ENCODE measurements at regions not wholly inside any gene's neighbourhood (a gene's known extent, or its start where the extent isn't known, plus 50 kb on each side); places are given as distances from the start of the nearest gene placed in this dataset.

DNA sequence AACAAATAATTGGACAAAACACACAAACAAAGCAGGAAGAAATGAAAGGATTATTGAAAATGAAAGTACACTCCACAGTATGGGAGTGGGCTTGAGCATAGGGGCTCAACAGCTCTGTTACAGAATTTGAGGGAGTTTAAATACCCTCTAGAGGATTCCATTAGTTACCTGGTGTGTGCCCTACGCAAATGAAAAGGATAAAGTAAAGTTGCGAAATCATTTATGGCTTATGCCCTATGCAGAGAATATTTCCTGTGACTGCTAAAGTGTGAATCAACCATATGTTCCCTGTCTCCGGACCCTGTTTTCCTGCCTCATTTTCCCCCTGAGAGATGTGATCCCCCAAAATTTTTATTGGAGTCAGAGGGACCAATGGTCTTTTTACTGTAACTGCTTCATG is 634.6 kb upstream of the CNTNAP2 start:
- Histone ChIP-seq H3K4me3 (no peak overlapping the region), H3K4me1 (replicated peaks in 1 of 2) (no peaks in the 10 kb centered on the region), H3K36me3 (replicated peaks in 1 of 2) (no peaks in the 10 kb centered on the region), H3K27ac (no peak overlapping the region), H3K9me3 (replicated peaks in 1 of 3) (no peaks in the 10 kb centered on the region), H3K27me3 (no peaks in the 10 kb centered on the region)
- 73 to 90% (median 80%) methylated on average over 3 of the region's 3 CpGs for WGBS, 4 donors
- intact Hi-C loops (cut with DNase I) = no loop called here
- TF ChIP-seq POLR2A (IDR thresholded peaks at IDR 0.05) = no peak
- TF ChIP-seq, protein P1, sequence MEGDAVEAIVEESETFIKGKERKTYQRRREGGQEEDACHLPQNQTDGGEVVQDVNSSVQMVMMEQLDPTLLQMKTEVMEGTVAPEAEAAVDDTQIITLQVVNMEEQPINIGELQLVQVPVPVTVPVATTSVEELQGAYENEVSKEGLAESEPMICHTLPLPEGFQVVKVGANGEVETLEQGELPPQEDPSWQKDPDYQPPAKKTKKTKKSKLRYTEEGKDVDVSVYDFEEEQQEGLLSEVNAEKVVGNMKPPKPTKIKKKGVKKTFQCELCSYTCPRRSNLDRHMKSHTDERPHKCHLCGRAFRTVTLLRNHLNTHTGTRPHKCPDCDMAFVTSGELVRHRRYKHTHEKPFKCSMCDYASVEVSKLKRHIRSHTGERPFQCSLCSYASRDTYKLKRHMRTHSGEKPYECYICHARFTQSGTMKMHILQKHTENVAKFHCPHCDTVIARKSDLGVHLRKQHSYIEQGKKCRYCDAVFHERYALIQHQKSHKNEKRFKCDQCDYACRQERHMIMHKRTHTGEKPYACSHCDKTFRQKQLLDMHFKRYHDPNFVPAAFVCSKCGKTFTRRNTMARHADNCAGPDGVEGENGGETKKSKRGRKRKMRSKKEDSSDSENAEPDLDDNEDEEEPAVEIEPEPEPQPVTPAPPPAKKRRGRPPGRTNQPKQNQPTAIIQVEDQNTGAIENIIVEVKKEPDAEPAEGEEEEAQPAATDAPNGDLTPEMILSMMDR (IDR thresholded peaks at IDR 0.05) = no peak
- no peak for DNase-seq

DNA sequence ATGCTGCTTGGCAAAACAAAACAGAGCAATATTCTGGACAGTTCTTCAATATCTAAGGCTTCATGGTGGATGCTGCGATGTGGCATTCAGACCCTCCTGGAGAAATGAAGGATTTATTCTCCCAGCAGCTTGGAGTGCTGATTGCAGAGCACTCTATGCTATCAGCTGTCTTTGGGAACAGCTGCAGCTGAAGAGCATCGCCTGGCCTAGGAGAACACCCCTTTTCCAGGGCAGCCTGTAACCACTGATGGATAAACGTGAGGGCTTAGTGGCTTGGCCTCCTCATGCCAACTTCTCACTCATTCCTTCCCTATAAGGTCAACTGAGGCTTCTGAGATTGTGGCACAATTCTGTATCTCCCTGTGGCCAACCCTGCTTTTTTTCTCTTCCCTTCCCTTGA is 638.1 kb upstream of the CNTNAP2 start:
- Histone ChIP-seq H3K4me3 (no peak overlapping the region), H3K4me1 (replicated peaks in 1 of 2) (no peaks in the 10 kb centered on the region), H3K36me3 (replicated peaks in 1 of 2) (no peaks in the 10 kb centered on the region), H3K27me3 (no peaks in the 10 kb centered on the region), H3K27ac (no peak overlapping the region), H3K9me3 (replicated peaks in 1 of 3) (no peaks in the 10 kb centered on the region)
- 54 to 73% (median 69%) methylated on average over 2 to 3 of the region's 3 CpGs for whole genome bisulfite sequencing, 4 donors
- no peak for TF ChIP-seq POLR2A (IDR thresholded peaks at IDR 0.05)
- TF ChIP-seq, protein P1 (IDR thresholded peaks at IDR 0.05) = no peak
- DNase-seq = no peak
- intact Hi-C loops (cut with DNase I) = no loop called here

DNA sequence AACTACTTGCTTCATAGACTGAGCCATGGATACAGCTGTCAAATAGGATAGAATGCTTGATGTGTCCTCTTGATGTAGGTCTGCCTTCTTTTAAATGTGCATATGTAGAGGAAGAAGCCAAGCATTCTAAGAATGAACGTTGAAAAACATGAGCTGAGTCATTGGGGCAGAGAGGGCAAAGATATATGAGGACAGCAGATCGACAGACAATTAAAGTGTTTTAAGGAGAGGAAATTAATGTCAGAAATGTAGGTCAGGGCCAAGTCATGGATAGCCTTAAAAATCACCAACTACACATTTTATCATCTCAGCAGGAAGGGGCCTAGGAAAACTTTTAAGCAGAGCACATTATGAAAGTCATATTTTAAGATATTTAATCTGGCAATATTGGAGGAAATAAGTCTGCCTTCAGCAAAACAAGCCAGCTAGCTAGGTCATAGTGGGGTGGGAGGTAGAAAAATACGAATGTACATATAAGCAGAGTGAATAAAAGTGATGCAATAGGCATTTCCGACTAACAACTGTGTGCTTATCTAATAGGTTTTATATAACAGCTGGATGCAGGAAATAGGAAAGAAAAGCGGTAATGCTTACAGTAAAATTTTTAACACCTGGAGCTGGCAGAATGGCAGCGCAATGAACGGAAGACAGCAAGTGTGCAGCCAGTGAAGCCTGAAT is 638.3 kb upstream of the TPK1 start:
- H3K36me3 ChIP-seq (replicated peaks in 1 of 2) = no peaks in the 10 kb centered on the region
- H3K9me3 ChIP-seq (replicated peaks in 1 of 3) = no peaks in the 10 kb centered on the region
- no peak for TF ChIP-seq POLR2A (IDR thresholded peaks at IDR 0.05)
- TF ChIP-seq, protein P1 (IDR thresholded peaks at IDR 0.05) = no peak
- H3K4me3 ChIP-seq = no peak overlapping the region
- H3K27me3 ChIP-seq = no peaks in the 10 kb centered on the region
- H3K4me1 ChIP-seq (replicated peaks in 1 of 2) = no peaks in the 10 kb centered on the region
- 36 to 43% (median 39%) methylated on average over 7 of the region's 7 CpGs for WGBS, 4 donors
- DNase-seq = no peak
- intact Hi-C loops (cut with DNase I) = no loop called here
- no peak overlapping the region for H3K27ac ChIP-seq

DNA sequence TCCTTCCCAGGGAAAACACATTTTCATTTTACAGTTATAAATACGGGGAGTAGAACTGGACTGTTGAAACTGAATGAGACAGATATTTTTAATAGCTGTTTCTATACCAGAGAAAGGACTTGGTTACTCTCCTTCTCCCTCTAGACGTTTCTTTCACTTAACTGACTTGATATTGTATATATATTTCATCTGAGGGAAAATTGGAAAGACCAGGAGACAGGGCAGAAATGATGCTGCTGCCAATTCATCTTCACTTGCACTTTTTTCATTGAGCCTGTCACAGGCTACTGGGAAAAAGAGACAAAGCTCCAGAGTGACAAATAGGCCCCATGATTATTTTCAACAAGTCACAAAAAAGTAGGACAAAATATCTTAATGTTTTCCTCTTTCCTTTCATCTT is 636.0 kb upstream of the TPK1 start:
- Histone ChIP-seq H3K36me3 (replicated peaks in 1 of 2) (no peaks in the 10 kb centered on the region), H3K27ac (no peak overlapping the region), H3K9me3 (replicated peaks in 1 of 3) (peaks cover 0 to 8% (median 0%) of the 10 kb centered on the region in 3 donors), H3K4me3 (no peak overlapping the region), H3K4me1 (replicated peaks in 1 of 2) (no peaks in the 10 kb centered on the region), H3K27me3 (no peaks in the 10 kb centered on the region)
- DNase-seq = no peak
- 37 to 43% (median 38%) methylated on average over 2 of the region's 2 CpGs for WGBS, 4 donors
- TF ChIP-seq, protein P1 (IDR thresholded peaks at IDR 0.05) = no peak
- intact Hi-C loops (cut with DNase I) = no loop called here
